ENCODE measurements at regions not wholly inside any gene's neighbourhood (a gene's known extent, or its start where the extent isn't known, plus 50 kb on each side); places are given as distances from the start of the nearest gene placed in this dataset.
"Not testable (repeated sequence)": the region's sequence is repeated elsewhere in the genome, so short reads cannot be mapped to it uniquely, and the experiment has no call there.

- DNase-seq, result no peak
These were observed 209.6 kb upstream of the TNC start for GRCh38 chr9:115327436-115328122.

DNA sequence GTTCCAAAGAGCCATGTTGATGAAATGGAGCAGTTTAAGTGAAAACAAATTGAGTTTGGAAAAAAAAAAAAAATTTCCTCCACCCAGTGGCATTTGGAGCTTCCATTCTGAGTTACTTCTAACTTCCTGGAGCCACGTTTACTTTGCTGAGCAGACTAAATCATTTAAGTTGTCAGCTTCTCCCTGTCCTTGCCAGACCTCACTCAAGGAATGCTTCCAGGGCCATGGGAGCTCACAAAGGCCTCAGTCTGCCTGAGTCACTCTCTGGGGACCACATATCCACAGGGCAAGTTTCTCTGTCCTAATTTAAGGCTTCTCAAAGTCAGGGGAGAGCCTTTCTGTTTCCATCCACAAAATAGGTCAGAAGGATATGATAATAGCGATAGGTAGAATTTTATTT lies 210.3 kb upstream of the TNC start:
- DNase-seq, result no peak

DNA sequence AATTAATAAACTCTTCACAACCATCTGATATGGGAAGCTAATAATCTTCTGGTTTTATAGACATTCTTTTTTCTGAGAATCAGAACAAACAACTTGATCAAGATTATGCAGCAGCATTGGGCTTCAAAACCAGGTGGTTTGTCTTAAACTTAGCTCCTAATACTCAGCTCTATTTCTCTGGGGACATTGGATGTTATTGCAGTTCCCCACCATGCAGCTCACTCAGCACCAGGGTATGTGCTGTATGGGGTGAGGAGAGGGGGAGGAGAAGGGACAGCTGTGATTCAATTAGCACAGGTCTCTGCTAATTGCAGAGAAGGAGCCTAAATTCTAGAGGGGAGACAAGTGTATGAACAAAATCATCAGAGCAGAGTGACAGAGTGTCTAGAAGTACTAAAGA lies 210.7 kb upstream of the TNC start:
- DNase-seq, result no peak

DNA sequence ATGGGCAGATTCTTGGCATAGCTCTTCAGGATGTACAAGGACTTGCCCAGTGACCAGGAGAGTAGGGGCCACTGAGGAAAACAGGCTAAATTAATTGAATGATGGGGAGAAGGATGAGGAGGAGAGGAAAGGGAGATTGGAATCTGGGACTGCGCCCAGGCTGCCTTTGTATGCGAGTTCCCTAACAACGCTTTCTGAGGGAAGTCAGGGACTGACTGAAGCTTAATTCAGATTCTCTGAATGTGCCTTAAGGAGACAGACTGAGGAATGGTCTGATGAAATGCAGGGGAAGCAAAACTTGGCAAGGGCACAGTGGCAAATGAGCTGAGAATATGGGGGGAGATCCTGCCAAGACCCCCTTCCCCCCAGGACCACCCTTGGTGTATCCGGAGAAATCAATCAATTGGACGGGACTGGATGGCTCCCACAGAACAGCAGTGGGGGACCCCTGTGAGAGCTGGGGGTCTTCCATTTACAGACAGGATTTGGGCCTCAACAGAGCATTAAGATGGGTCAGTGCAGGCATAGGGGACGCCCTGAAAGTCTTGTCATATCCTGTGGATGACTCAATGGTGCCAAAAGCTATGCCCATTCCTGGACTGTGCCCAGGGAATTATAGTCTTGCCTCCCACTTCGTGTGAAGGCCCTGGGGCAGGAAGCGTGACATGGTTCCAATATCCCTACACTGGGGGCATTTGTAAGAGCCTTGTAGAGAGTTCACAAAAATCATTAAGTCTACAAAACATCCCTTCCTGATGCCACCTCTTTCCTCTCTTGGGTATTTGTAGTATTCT lies 215.5 kb upstream of the TNC start:
- no peak for DNase-seq

DNA sequence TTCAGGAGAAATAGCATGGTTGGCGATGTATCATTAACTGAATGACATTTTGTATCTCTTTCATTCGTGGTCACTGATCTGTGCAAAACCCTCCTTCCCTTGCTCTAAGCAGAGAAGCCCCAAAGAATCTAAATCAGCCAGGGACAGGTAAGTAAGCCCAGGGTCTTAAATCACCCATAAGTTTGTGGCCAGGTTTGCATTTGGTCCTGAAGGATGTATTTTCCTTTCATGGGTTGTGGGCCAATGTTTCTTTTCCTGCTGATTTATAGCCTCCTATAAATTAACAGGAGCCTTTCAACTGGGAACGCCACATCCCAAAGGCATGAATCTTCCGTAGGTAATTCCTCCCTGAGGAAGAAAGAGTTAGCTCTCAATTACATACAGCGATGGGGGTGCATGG lies 217.5 kb upstream of the TNC start:
- DNase-seq, result no peak

GRCh38 chr9:115340314-115340713 lies 222.4 kb upstream of the TNC start:
- no peak for DNase-seq

- DNase-seq, result no peak
These were observed 223.5 kb upstream of the TNC start for GRCh38 chr9:115341426-115341825.

- not testable (repeated sequence) for DNase-seq
These were observed 229.8 kb upstream of the TNC start for GRCh38 chr9:115347776-115348175.

DNA sequence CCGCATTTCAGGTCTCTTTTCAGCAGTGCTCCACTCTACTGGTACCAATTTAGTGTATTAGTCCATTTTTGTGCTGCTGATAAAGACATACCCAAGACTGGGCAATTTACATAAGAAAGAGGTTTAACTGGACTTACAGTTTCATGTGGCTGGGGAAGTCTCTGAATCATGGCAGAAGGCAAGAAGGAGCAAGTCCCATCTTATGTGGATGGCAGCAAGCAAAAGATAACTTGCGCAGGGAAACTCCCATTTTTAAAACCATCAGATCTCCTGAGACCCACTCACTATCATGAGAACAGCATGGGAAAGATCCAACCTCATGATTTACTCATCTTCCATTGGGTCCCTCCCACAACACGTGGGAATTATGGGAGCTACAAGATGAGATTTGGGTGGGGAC lies 231.0 kb upstream of the TNC start:
- not testable (repeated sequence) for DNase-seq

DNA sequence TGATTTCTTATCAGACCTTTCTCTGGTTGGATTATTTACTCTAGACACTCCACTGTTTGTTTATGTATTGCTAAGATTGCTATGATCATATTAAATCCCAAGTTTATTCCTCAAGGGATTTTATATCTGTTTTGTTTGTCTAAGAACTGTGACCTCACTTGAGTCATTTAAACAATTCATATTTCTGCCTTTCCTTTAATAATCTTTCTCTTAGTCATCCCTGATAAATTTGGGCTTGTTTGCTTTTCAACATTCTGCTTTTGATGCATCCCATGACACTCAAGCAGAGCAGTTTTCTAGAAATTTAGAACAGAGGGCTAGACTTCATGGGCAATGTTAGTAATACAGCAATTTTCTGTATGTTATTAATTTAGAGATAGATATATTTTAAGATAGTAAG lies 231.6 kb upstream of the TNC start:
- DNase-seq, result no peak

DNA sequence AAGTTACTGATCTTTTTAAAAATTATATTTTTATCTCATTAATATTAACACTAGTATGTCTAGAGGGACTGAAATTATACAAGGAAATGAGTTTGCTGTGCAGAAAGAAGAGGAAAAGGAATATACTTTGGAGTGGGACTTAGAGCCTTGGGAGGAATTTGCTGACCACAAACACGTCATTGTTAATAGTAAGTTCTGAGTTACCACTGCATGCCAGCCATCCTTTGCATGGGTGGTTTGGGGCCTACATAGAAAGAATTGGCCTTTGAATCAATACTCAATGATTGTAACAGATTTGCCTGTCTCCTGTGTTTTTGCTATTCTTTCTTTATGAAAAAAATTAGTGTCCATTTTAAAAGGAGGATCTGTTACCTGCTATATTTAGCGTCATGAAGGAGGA lies 232.6 kb upstream of the TNC start:
- no peak for DNase-seq

DNA sequence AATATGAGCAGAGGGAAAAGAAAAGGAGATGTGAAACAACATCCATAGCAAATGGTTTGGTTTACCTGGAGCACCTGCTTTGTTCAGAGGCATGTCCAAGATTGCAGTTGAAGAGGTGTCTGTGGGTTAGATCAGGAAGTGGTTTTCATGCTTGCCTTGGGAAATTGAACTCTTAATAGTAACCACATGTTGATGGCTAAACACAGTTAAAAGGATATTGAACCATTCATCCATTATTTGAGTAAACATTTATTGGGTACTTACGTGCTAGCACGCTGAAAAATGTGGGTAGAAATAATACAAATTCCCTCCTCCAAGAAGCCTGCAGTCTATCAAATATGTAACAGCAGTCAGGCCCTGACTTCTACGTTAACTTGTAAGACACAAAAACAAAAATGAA lies 235.7 kb upstream of the TNC start:
- no peak for DNase-seq

DNA sequence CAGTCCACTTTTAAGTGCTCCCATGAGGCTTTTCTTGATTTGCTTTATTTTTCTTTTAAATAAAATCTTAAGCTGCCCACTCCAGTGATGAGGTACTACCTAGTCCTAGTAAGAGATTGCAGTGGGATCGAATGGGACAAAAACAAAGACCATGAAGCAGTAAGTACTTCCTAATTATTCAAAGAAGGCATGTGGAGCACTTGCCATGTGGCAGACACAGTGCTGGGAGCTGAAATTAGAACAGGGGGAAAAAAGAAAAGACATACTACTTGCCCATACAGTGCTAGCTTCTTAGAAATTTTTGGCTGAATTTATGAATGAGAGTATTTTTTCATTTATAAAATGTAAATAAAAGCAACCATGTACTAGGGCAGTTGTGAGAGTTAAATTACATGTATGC lies 239.9 kb upstream of the TNC start:
- DNase-seq, result no peak

DNA sequence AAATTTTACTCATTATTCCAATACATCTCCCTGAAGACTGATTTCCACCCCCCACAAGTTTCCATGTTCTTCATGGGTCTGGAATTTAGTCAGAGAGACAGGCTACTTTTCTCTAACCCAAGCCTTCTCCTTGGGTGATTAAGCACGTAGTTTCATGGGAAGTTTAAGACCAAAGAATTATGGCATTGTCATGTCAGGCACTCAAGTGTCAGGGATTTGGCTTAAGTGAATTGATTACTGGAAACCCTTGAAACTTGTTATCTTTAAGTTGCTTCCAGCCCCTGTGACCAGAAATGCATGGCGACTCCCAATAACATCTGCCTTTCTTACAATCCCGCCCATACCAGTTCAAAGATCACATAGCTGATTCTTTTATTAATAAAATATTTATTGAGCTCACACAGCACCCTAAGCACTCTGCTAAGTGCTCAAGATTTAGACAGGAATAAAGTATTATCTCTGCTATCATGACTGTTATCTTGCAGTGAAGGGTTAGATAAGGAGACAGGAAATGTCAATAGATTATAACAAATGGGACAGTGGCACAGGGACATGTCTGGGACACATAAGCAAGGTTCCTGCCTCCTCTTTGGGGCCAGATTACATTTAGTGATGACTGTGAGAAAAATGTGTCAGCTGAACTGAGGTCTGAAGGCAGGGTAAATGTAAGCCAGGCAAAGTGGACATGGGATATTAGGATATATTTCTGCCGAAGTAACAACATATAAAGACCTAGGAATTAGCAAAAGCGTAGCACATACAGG lies 241.2 kb upstream of the TNC start:
- no peak for DNase-seq

DNA sequence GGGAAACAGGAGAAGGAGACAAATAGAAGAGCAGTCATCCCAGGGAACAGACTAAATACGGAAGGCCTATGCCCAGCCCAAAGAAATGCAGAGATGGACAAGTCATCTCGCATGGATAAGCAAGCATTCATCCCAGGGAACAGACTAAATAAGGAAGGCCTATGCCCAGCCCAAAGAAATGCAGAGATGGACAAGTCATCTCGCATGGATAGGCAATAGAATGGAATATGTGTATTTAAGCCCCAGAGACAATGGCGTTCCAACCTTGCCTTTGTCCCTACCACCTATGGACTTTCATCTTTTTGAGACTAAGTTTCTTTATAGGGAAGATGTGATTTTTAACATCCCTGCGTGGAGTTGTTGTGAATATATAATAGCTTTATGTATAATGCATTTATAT lies 242.2 kb upstream of the TNC start:
- no peak for DNase-seq

DNA sequence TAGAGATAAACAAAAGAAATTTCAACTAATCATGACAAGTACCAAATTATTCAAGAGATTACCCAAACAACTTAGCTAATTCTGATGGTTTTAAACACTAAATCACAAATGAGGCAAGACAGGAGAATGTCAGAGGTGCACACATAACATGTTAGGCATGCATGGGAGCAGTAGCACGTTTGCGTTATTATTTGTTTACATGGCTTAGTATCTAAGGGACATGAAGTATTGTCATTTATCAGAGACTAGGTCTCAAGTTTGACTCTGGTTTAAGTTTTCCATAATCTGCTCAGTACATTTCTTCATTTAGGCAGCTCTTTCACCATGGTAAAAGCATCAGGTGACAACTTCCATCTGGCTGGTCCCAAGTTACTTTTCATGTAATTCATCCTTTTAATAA lies 244.1 kb upstream of the TNC start:
- DNase-seq, result no peak

DNA sequence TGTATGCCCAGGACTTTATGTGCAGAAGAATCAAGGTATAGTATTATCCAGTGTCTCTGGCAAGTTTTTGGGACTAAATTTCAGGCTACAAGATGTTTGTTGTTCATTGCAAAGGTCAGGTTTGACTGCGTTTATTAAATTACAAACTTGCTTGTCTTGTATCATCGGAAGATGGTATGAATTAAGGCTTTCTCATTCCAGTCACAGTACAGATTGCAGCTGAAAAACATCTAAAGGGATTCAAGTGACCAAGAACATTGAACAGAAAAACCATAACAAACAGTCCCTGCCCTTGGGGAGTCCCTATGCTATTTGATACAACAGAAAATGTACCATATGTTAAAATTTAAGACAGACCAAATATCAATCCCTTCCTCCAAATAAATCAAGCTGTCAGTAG lies 244.7 kb upstream of the TNC start:
- no peak for DNase-seq

DNA sequence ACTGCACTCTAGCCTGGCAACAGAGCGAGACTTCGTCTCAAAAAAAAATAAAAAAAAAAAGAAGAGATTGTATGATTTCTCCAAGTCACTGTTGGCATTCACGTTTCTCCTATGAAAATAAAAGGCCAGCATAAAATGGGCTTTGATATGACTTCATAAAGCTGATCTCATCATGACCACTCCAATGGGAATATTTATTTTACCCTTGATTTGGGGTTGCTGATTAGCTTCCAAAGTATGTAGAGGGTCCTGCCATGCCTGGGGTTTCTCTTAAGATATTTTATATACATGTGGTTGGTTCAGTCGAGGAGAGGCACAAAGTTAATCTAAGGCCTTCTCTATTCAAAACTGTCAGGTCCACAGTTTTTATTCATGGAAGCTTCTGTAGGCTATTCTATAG lies 247.0 kb upstream of the TNC start:
- no peak for DNase-seq

GRCh38 chr9:115367321-115367720 lies 249.4 kb upstream of the TNC start:
- DNase-seq, result no peak

DNA sequence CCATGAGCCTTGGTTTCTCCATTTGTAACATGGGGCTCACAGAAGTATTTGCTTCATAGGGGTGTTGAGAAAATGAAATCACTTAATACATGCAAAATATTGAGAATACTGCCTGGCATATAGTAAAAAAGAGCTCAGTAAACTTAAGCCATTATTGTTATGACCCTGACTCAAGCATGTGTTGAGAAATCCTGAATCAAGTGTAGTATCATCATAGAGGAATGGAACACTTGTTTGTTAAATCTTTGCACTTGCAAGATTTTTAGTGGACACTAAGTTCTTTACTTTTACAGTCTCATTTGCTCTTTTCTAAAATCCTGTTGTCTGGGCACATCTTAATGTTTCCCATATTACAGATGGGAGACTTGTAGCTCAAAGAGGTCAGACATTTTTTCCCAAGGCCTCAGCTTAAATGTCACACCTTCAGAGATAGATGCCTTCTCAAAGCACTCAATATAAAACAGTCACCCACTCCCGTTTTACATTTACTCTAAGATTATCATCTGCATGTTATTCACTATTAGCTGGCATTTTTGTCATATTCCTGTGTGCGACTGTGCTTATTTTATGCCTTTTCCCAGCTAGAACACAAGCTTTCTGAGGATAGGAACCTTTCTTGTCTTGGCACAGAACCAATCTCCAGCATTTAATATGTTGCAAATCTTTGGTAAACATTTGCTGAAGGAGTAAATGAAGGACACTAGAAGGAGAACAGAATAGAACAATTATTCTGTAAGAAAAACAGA lies 250.0 kb upstream of the TNC start:
- no peak for DNase-seq

DNA sequence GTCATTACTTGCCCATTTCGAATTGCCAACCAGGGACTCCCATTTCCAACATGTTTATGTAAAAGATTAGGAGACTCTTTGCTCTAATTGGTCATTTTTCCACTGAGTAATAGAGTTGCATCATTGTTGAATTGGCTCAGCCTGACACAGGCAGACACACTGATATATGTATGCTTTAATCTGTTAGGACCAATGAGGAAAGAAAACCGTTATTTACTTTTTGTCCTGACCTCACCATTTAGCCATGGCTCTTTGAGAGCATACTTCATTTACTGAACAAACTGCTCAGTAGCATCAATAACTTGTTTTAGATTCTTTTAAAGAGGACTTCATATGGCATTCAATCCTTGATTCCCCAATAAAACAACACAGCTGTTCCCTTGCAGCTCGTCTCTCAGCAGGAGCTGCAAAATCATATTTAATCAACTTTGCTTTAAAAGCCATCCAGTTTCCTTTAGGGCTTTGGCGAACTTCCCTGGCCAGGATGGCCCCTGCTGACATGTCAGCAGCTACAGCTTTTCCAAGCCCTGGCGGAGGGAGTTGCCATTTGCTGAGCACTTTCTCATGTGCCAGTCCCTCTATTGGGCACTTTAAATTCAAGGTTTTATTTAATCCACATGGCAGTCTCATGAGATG lies 251.5 kb upstream of the TNC start:
- no peak for DNase-seq

DNA sequence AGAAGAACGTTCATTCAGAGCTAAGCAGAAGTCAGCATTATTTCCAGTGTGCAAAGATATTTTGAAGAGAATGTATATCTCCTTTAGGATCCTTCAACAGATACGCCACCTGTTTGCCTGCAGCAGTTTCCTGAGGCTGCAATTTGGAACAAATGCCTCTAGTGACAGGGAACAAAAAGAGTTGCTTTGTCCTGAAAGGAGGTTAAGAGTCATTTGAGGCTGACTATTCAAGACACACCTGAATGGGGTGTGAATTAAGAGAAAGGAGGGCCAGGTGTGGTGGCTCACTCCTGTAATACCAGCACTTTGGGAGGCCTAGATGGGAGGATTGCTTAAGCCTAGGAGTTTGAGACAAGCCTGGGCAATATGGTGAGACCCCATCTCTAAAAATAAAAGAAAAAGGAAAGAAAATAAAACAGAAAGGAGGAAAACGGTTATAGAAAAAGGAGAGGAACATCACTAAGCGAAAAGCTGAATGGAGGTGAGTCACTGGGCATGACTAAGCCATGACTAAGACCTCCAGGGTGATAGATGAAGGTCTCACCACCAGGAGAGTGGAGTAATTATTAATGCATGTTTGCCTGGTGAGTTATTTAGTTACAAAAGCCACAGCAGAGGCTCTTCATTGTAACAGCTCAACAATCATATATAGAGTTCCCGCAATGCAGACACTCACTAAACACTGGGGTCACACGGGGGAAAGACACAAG lies 255.2 kb upstream of the TNC start:
- DNase-seq, result peak; percentile 60
